ENCODE measurements at regions not wholly inside any gene's neighbourhood (a gene's known extent, or its start where the extent isn't known, plus 50 kb on each side); places are given as distances from the start of the nearest gene placed in this dataset.

DNA sequence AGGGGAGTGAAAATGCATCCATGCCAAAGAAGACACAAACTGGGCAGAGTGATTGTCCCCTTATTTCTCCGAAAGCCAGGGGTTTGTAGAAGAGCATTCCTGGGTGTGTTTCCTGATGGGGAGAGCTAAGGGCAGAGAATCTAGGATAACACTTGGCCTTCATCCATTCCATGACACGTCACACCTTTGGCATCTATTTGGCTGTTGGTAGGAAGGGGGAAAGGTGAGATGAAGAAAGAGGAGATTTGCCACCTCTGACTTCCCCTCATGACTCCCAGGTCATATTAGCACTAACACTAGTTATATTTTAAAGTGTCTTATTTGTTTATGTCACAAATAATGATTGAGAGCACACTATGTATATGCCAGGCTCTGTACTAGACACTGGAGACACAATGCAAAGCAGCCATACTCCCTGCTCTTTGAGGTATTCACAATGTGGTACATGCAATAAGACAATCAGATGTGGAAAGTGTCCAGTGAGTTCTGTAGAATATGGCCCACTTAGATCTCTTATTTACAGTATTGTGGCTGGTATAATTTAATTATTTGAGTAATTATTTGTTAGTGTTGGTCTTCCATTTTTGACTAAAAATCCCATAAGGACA, 54.5 kb upstream of the GADD45A start:
- DNase-seq (ENCODE audit: low read depth in 2 of 2): no peak
- Histone ChIP-seq H2AFZ (ENCODE audit: low read length) (no peak overlapping the region), H3K4me1 (ENCODE audit: control insufficient read depth, extremely low read depth, insufficient read depth, low read length) (no peaks in the 10 kb centered on the region), H4K20me1 (ENCODE audit: control insufficient read depth, extremely low read depth, insufficient read depth, low read length) (no peaks in the 10 kb centered on the region), H3K36me3 (ENCODE audit: control insufficient read depth, insufficient read depth, low read length) (no peaks in the 10 kb centered on the region), H3K27ac (ENCODE audit: insufficient read depth, low read length) (no peak overlapping the region), H3K9me3 (ENCODE audit: control insufficient read depth, insufficient read depth, low read depth, low read length) (no peaks in the 10 kb centered on the region), H3K27me3 (ENCODE audit: control insufficient read depth, insufficient read depth, low read length) (no peaks in the 10 kb centered on the region), H3K4me2 (ENCODE audit: extremely low read depth, insufficient read depth, low read length) (no peak overlapping the region), H3K4me3 (replicated peaks in 1 of 4; ENCODE audit: control extremely low read depth in 1 of 4, insufficient read depth in 1 of 4, low read depth in 3 of 4, low read length in 4 of 4) (no peak overlapping the region), H3K79me2 (ENCODE audit: control insufficient read depth, insufficient read depth, low read length) (no peaks in the 10 kb centered on the region), H3K9ac (ENCODE audit: insufficient read depth, low read length) (no peak overlapping the region)
- TF ChIP-seq, protein P1, sequence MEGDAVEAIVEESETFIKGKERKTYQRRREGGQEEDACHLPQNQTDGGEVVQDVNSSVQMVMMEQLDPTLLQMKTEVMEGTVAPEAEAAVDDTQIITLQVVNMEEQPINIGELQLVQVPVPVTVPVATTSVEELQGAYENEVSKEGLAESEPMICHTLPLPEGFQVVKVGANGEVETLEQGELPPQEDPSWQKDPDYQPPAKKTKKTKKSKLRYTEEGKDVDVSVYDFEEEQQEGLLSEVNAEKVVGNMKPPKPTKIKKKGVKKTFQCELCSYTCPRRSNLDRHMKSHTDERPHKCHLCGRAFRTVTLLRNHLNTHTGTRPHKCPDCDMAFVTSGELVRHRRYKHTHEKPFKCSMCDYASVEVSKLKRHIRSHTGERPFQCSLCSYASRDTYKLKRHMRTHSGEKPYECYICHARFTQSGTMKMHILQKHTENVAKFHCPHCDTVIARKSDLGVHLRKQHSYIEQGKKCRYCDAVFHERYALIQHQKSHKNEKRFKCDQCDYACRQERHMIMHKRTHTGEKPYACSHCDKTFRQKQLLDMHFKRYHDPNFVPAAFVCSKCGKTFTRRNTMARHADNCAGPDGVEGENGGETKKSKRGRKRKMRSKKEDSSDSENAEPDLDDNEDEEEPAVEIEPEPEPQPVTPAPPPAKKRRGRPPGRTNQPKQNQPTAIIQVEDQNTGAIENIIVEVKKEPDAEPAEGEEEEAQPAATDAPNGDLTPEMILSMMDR (conservative IDR thresholded peaks at IDR 0.05 in 1 of 2, IDR thresholded peaks at IDR 0.05 in 1 of 2; ENCODE audit: low read depth in 1 of 2, low read length in 2 of 2): no peak
- TF ChIP-seq EZH2 (IDR thresholded peaks at IDR 0.05; ENCODE audit: low read length, missing control alignments): no peak

DNA sequence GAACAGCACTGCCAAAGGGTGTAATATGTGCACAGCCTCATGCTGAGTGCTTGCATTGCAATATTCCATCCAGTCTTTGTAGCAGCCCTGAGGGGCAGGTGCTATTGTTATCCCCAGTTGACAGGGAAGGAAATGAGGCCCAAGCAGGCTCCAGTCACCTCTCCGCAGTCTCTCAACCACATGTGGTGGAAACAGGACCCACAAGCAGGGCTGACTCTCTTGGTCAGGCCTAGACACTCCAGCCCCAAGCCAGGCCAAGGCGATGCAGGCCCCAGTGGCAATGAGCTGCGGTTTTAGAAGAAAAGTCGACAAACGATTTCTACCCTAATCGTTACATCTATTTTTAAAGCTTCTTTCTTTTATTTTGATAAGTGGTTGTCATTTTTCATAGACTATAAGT, 52.6 kb upstream of the GADD45A start:
- TF ChIP-seq, protein P1 (conservative IDR thresholded peaks at IDR 0.05 in 1 of 2, IDR thresholded peaks at IDR 0.05 in 1 of 2; ENCODE audit: low read depth in 1 of 2, low read length in 2 of 2): no peak
- TF ChIP-seq EZH2 (IDR thresholded peaks at IDR 0.05; ENCODE audit: low read length, missing control alignments): no peak
- H3K9ac ChIP-seq (ENCODE audit: insufficient read depth, low read length): no peak overlapping the region
- H3K4me1 ChIP-seq (ENCODE audit: control insufficient read depth, extremely low read depth, insufficient read depth, low read length): no peaks in the 10 kb centered on the region
- H3K4me3 ChIP-seq (replicated peaks in 1 of 4; ENCODE audit: control extremely low read depth in 1 of 4, insufficient read depth in 1 of 4, low read depth in 3 of 4, low read length in 4 of 4): no peak overlapping the region
- no peaks in the 10 kb centered on the region for H3K27me3 ChIP-seq (ENCODE audit: control insufficient read depth, insufficient read depth, low read length)
- H3K4me2 ChIP-seq (ENCODE audit: extremely low read depth, insufficient read depth, low read length): no peak overlapping the region
- H3K27ac ChIP-seq (ENCODE audit: insufficient read depth, low read length): no peak overlapping the region
- DNase-seq (ENCODE audit: low read depth in 2 of 2): no peak
- no peaks in the 10 kb centered on the region for H3K36me3 ChIP-seq (ENCODE audit: control insufficient read depth, insufficient read depth, low read length)
- H2AFZ ChIP-seq (ENCODE audit: low read length): no peak overlapping the region
- no peaks in the 10 kb centered on the region for H3K9me3 ChIP-seq (ENCODE audit: control insufficient read depth, insufficient read depth, low read depth, low read length)
- H3K79me2 ChIP-seq (ENCODE audit: control insufficient read depth, insufficient read depth, low read length): no peaks in the 10 kb centered on the region
- no peaks in the 10 kb centered on the region for H4K20me1 ChIP-seq (ENCODE audit: control insufficient read depth, extremely low read depth, insufficient read depth, low read length)

DNA sequence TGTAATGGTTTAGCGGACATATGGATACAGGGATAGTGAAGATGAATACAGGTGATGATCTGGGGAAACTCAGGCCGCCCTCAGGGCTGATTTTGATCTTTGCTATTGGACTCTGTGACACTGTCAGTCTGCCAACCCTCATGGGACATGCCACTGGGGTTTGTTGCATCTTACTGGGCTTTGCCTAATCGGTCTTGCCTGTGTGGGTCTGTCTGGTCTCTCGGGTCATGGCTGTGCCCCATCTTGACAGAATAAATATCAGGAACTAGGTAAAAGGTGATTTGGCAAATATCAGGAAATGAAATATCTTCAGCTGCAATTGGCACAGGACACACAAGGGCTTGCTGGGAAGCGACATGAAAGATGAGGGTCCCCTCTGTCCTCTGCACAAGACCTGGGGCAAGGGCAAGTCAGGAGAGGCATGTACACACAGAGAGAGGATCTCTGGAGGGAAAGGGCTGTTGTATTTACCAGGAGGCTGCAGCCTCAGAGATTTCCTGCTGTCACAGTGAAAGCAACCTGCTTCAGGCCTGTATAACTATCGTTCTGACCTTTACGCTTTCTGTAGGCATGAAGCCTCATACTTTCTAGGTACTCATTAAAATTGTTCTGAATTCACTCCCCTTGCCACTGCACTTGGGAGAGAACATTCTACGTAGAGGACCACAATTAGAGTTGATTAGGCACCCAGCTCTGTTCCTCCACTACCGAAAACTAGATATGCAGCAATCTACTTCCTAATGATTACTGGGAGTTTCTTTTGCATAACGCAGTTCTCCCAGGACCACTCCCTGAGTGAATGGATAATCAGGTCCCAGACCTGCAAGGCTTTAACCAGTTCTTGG, 52.0 kb upstream of the GADD45A start:
- no peaks in the 10 kb centered on the region for H3K79me2 ChIP-seq (ENCODE audit: control insufficient read depth, insufficient read depth, low read length)
- no peaks in the 10 kb centered on the region for H3K27me3 ChIP-seq (ENCODE audit: control insufficient read depth, insufficient read depth, low read length)
- no peaks in the 10 kb centered on the region for H3K4me1 ChIP-seq (ENCODE audit: control insufficient read depth, extremely low read depth, insufficient read depth, low read length)
- no peak overlapping the region for H3K4me2 ChIP-seq (ENCODE audit: extremely low read depth, insufficient read depth, low read length)
- TF ChIP-seq EZH2 (IDR thresholded peaks at IDR 0.05; ENCODE audit: low read length, missing control alignments): no peak
- TF ChIP-seq, protein P1 (conservative IDR thresholded peaks at IDR 0.05 in 1 of 2, IDR thresholded peaks at IDR 0.05 in 1 of 2; ENCODE audit: low read depth in 1 of 2, low read length in 2 of 2): no peak
- no peak overlapping the region for H3K9ac ChIP-seq (ENCODE audit: insufficient read depth, low read length)
- H4K20me1 ChIP-seq (ENCODE audit: control insufficient read depth, extremely low read depth, insufficient read depth, low read length): no peaks in the 10 kb centered on the region
- H3K4me3 ChIP-seq (replicated peaks in 1 of 4; ENCODE audit: control extremely low read depth in 1 of 4, insufficient read depth in 1 of 4, low read depth in 3 of 4, low read length in 4 of 4): no peak overlapping the region
- H2AFZ ChIP-seq (ENCODE audit: low read length): no peak overlapping the region
- no peak overlapping the region for H3K27ac ChIP-seq (ENCODE audit: insufficient read depth, low read length)
- H3K36me3 ChIP-seq (ENCODE audit: control insufficient read depth, insufficient read depth, low read length): no peaks in the 10 kb centered on the region
- DNase-seq (ENCODE audit: low read depth in 2 of 2): no peak
- no peaks in the 10 kb centered on the region for H3K9me3 ChIP-seq (ENCODE audit: control insufficient read depth, insufficient read depth, low read depth, low read length)

All from fibroblast of lung (primary cell).